HL-60 (cell line): ENCODE measurements at regions not wholly inside any gene's neighbourhood (a gene's known extent, or its start where the extent isn't known, plus 50 kb on each side); places are given as distances from the start of the nearest gene placed in this dataset.

Source experiments
- CTCF ChIP-seq: IDR thresholded peaks from one replicate; pipeline ENCODE4 v1.5.1; 2011; ENCODE audit warnings: low read length, control low read depth, inconsistent platforms; ENCODE audit not compliant: insufficient read depth
- GABPA ChIP-seq: IDR thresholded peaks from 2 replicates; pipeline ENCODE4 v1.6.1; 2012; ENCODE audit warnings: low read depth
- POLR2AphosphoS5 ChIP-seq: IDR thresholded peaks from 2 replicates; pipeline ENCODE4 v1.6.1; 2012; ENCODE audit warnings: low read depth
- TF ChIP-seq, protein P1 (sequence below): IDR thresholded peaks from 2 replicates; pipeline ENCODE4 v1.6.1; 2012; ENCODE audit warnings: low read depth; ENCODE audit not compliant: insufficient replicate concordance

- TF ChIP-seq CTCF (no peak), GABPA (no peak), POLR2AphosphoS5 (no peak)
- TF ChIP-seq, protein P1, sequence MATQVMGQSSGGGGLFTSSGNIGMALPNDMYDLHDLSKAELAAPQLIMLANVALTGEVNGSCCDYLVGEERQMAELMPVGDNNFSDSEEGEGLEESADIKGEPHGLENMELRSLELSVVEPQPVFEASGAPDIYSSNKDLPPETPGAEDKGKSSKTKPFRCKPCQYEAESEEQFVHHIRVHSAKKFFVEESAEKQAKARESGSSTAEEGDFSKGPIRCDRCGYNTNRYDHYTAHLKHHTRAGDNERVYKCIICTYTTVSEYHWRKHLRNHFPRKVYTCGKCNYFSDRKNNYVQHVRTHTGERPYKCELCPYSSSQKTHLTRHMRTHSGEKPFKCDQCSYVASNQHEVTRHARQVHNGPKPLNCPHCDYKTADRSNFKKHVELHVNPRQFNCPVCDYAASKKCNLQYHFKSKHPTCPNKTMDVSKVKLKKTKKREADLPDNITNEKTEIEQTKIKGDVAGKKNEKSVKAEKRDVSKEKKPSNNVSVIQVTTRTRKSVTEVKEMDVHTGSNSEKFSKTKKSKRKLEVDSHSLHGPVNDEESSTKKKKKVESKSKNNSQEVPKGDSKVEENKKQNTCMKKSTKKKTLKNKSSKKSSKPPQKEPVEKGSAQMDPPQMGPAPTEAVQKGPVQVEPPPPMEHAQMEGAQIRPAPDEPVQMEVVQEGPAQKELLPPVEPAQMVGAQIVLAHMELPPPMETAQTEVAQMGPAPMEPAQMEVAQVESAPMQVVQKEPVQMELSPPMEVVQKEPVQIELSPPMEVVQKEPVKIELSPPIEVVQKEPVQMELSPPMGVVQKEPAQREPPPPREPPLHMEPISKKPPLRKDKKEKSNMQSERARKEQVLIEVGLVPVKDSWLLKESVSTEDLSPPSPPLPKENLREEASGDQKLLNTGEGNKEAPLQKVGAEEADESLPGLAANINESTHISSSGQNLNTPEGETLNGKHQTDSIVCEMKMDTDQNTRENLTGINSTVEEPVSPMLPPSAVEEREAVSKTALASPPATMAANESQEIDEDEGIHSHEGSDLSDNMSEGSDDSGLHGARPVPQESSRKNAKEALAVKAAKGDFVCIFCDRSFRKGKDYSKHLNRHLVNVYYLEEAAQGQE, result no peak
Observed at GRCh38 chr11:106216281-106216680, 138.8 kb downstream of the AASDHPPT start.
